ENCODE measurements at regions not wholly inside any gene's neighbourhood (a gene's known extent, or its start where the extent isn't known, plus 50 kb on each side); places are given as distances from the start of the nearest gene placed in this dataset.

DNA sequence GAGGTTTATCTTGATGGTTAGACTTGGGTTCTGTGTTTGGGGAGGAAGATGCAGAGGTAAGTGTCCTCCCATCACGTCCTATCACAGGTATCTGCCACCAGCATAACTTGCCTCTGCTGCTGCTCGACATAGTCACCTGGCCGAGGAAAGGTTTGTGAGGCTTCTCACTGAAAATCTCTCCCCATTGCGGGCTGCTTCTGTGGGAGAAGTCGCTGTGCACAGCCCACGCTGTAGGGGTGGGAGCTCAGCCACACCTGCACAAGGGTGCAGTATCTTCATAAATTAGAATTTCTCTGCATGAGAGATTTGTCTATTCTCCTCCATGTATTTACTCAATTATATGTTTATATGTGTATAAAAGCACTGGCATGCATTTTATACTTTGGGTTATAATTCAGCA lies 415.7 kb upstream of the MYT1L start:
- TF ChIP-seq, protein P1, sequence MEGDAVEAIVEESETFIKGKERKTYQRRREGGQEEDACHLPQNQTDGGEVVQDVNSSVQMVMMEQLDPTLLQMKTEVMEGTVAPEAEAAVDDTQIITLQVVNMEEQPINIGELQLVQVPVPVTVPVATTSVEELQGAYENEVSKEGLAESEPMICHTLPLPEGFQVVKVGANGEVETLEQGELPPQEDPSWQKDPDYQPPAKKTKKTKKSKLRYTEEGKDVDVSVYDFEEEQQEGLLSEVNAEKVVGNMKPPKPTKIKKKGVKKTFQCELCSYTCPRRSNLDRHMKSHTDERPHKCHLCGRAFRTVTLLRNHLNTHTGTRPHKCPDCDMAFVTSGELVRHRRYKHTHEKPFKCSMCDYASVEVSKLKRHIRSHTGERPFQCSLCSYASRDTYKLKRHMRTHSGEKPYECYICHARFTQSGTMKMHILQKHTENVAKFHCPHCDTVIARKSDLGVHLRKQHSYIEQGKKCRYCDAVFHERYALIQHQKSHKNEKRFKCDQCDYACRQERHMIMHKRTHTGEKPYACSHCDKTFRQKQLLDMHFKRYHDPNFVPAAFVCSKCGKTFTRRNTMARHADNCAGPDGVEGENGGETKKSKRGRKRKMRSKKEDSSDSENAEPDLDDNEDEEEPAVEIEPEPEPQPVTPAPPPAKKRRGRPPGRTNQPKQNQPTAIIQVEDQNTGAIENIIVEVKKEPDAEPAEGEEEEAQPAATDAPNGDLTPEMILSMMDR (IDR thresholded peaks at IDR 0.05): no peak
- TF ChIP-seq POLR2AphosphoS5 (IDR thresholded peaks at IDR 0.05): no peak
